Cardiac muscle cell (in vitro differentiated cells and primary cell): ENCODE measurements at regions not wholly inside any gene's neighbourhood (a gene's known extent, or its start where the extent isn't known, plus 50 kb on each side); places are given as distances from the start of the nearest gene placed in this dataset.
"Not testable (repeated sequence)": the region's sequence is repeated elsewhere in the genome, so short reads cannot be mapped to it uniquely, and the experiment has no call there.

Experiments used
- DNase-seq, 2 donors: peaks; one replicate each; pipeline versions ENCODE4 v3.0.0 to v3.0.0-alpha.2; 2010 to 2017; ENCODE audit warnings: low read depth in 1 of 2, low spot score in 1 of 2
- H3K27ac ChIP-seq: fragments of 200-600 bp; sonication (generic); 2 replicates; pipeline ENCODE4 v1.5.1; 2016
- H3K27me3 ChIP-seq: fragments of 200-600 bp; sonication (generic); 2 replicates; pipeline ENCODE4 v1.6.0; 2016; ENCODE audit warnings: control low read depth
- H3K36me3 ChIP-seq: fragments of 200-600 bp; sonication (generic); 2 replicates; pipeline ENCODE4 v1.5.1; 2016; ENCODE audit warnings: control low read depth
- H3K4me1 ChIP-seq: fragments of 200-600 bp; sonication (generic); 2 replicates; pipeline ENCODE4 v1.8.1; 2017; ENCODE audit warnings: low read depth, mild to moderate bottlenecking, mixed run types
- H3K4me3 ChIP-seq: fragments of 200-600 bp; sonication (generic); 2 replicates; pipeline ENCODE4 v1.5.1; 2016; ENCODE audit warnings: mild to moderate bottlenecking
- H3K9me3 ChIP-seq: fragments of 200-600 bp; sonication (generic); 2 replicates; pipeline ENCODE4 v1.5.1; 2017; ENCODE audit warnings: low read depth, mild to moderate bottlenecking, control low read depth
- CTCF ChIP-seq: IDR thresholded peaks from 2 replicates; pipeline ENCODE4 v1.5.1; 2012; ENCODE audit warnings: low read depth, mild to moderate bottlenecking, low read length

- H3K9me3 ChIP-seq, result no peaks in the 10 kb centered on the region
- TF ChIP-seq CTCF, result no peak
- DNase-seq, result peak in 1 of 2 donors; percentile 21
- H3K4me3 ChIP-seq, result no peak overlapping the region
- no peaks in the 10 kb centered on the region for H3K36me3 ChIP-seq
- H3K27ac ChIP-seq, result no peak overlapping the region
- H3K27me3 ChIP-seq, result no peaks in the 10 kb centered on the region
- peaks cover 10% of the 10 kb centered on the region for H3K4me1 ChIP-seq
Observed at GRCh38 chr9:106482733-106483132, 380.2 kb upstream of the ZNF462 start.

GRCh38 chr9:106486685-106487084, 376.3 kb upstream of the ZNF462 start:
- Histone ChIP-seq H3K27ac (no peak overlapping the region), H3K4me3 (no peak overlapping the region), H3K4me1 (no peaks in the 10 kb centered on the region), H3K27me3 (no peaks in the 10 kb centered on the region), H3K9me3 (no peaks in the 10 kb centered on the region), H3K36me3 (no peaks in the 10 kb centered on the region)
- no peak for DNase-seq
- TF ChIP-seq CTCF, result no peak

DNA sequence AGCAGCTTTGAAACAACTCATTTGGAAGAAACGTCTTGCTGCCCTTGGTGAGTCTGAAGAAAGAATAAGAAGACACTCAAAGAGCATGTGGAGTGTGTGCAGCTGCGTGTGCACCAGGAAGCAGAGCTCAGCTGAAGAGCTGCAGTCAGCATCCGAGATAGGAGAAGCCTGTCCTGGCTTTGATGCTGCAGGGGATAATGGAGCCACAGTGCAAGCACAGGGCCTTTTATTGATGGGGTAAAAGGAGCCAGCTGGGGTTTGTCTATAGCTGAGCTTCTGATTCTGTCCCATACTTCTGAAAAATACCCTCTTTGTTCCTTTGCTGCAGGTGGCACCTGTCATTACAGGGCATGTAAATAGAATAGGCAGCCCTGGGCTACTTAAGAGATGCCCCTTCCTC, 375.7 kb upstream of the ZNF462 start:
- no peak for TF ChIP-seq CTCF
- Histone ChIP-seq H3K4me3 (no peak overlapping the region), H3K27me3 (no peaks in the 10 kb centered on the region), H3K36me3 (no peaks in the 10 kb centered on the region), H3K4me1 (no peaks in the 10 kb centered on the region), H3K9me3 (no peaks in the 10 kb centered on the region), H3K27ac (no peak overlapping the region)
- no peak for DNase-seq

- H3K36me3 ChIP-seq, H3K27ac ChIP-seq, H3K4me3 ChIP-seq, DNase-seq, H3K27me3 ChIP-seq, H3K9me3 ChIP-seq, H3K4me1 ChIP-seq: not testable (repeated sequence)
Observed at GRCh38 chr9:106492126-106492525, 370.8 kb upstream of the ZNF462 start.

- no peak for TF ChIP-seq CTCF
- DNase-seq, result no peak
- Histone ChIP-seq H3K36me3 (no peaks in the 10 kb centered on the region), H3K4me1 (no peaks in the 10 kb centered on the region), H3K4me3 (no peak overlapping the region), H3K9me3 (no peaks in the 10 kb centered on the region), H3K27me3 (no peaks in the 10 kb centered on the region), H3K27ac (no peak overlapping the region)
Observed at GRCh38 chr9:106500171-106500570, 362.8 kb upstream of the ZNF462 start.

DNA sequence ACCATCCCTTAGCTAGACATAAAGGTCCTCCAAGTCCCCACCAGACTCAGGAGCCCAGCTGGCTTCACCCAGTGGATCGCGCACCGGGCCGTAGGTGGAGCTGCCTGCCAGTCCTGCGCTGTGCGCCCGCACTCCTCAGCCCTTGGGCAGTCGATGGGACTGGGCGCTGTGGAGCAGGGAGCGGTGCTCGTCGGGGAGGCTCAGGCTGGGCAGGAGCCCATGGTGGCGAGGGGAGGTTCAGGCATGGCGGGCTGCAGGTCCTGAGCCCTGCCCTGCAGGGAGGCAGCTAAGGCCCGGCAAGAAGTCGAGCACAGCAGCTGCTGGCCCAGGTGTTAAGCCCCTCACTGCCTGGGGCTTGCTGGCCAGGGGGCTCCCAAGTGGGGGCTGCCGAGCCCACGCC, 361.8 kb upstream of the ZNF462 start:
- not testable (repeated sequence) for H3K4me1 ChIP-seq, H3K27ac ChIP-seq, H3K4me3 ChIP-seq, DNase-seq, H3K9me3 ChIP-seq, H3K36me3 ChIP-seq, H3K27me3 ChIP-seq

DNA sequence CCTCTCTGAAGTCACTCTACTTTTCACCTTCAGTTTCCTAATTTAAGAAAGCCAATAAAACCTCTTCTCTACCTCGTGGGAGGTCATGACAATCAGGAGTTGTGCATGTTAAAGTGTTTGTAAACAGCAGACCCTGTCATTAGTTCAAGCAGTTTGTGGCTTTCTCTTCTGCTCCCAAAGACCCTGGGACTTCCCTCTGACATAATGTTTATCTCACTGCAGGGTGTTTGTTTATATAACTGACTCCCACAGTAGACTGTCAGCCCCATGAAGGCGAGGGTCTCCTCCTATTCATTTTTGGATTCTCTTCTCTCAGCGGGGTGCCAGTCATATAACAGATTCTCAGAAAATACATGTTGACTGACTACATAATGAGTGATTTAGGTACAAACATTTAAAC, 360.0 kb upstream of the ZNF462 start:
- Histone ChIP-seq H3K27ac (no peak overlapping the region), H3K36me3 (no peaks in the 10 kb centered on the region), H3K4me3 (no peak overlapping the region), H3K27me3 (no peaks in the 10 kb centered on the region), H3K4me1 (no peaks in the 10 kb centered on the region), H3K9me3 (no peaks in the 10 kb centered on the region)
- DNase-seq, result no peak
- no peak for TF ChIP-seq CTCF
